B cell (primary cell): ENCODE measurements at regions not wholly inside any gene's neighbourhood (a gene's known extent, or its start where the extent isn't known, plus 50 kb on each side); places are given as distances from the start of the nearest gene placed in this dataset.

Source experiments
- ATAC-seq: fragments of 200-7000 bp; cut with Tn5 transposase; one replicate; pipeline ENCODE4 v1.10.0; 2021; ENCODE audit warnings: low read depth, mild to moderate bottlenecking, moderate number of reproducible peaks, moderate library complexity
- CTCF ChIA-PET: fragments of 350-600 bp; sonication (Branson Sonifier 250); formaldehyde crosslinking; loops from one replicate; lab custom pipeline; 2021; ENCODE audit warnings: antibody characterized with exemption, inconsistent platforms; lab: Charles Lee
- POLR2A ChIA-PET: fragments of 350-600 bp; sonication (Branson Sonifier 250); formaldehyde crosslinking; loops from one replicate; lab custom pipeline; 2021; ENCODE audit warnings: antibody characterized with exemption; lab: Charles Lee
- DNase-seq: peaks from one replicate; pipeline ENCODE4 v3.0.0; 2013
- H2AFZ ChIP-seq: 2 replicates; pipeline ENCODE4 v1.6.1; 2012; ENCODE audit warnings: mild to moderate bottlenecking, low read depth, low read length; ENCODE audit not compliant: insufficient read depth, poor library complexity, severe bottlenecking
- H3K27ac ChIP-seq, 2 donors: 1 replicate in 1 of 2; 2 replicates in 1 of 2; pipeline ENCODE4 v1.5.1; 2012 to 2013; ENCODE audit warnings: low read length in 2 of 2, mild to moderate bottlenecking in 2 of 2, moderate library complexity in 1 of 2
- H3K27me3 ChIP-seq, 4 experiments: fragments of 200-600 bp in 1 of 4; sonication (generic) in 1 of 4; replicated peaks in 1 of 4; 1 replicate in 2 of 4; 2 replicates in 2 of 4; pipeline versions ENCODE4 v1.6.1 to v1.7.0; 2013 to 2016; ENCODE audit warnings: low read length in 3 of 4, mild to moderate bottlenecking in 2 of 4, mixed read lengths in 1 of 4, moderate library complexity in 1 of 4; ENCODE audit not compliant: insufficient read depth in 4 of 4, control insufficient read depth in 3 of 4; ENCODE audit errors: control extremely low read depth in 1 of 4
- H3K36me3 ChIP-seq, 2 experiments: replicated peaks in 1 of 2; 1 replicate in 1 of 2; 2 replicates in 1 of 2; pipeline versions ENCODE4 v1.6.1 to v1.7.1; 2013; ENCODE audit warnings: low read length in 1 of 2; ENCODE audit not compliant: insufficient read depth in 2 of 2, control insufficient read depth in 1 of 2; ENCODE audit errors: control extremely low read depth in 1 of 2, extremely low read depth in 1 of 2
- H3K4me1 ChIP-seq, 2 donors: fragments of 200-600 bp in 1 of 2; sonication (generic) in 1 of 2; 1 replicate in 1 of 2; 2 replicates in 1 of 2; pipeline versions ENCODE4 v1.5.1 to v1.6.1; 2013 to 2017; ENCODE audit warnings: low read length in 2 of 2; ENCODE audit not compliant: control insufficient read depth in 2 of 2, insufficient read depth in 2 of 2
- H3K4me2 ChIP-seq: replicated peaks from 2 replicates; pipeline ENCODE3; 2012; ENCODE audit warnings: mild to moderate bottlenecking, low read depth, low read length; ENCODE audit not compliant: poor library complexity, severe bottlenecking
- H3K4me3 ChIP-seq, 5 experiments: fragments of 200-600 bp in 1 of 5; sonication (generic) in 1 of 5; 1 replicate in 3 of 5; 2 replicates in 2 of 5; pipeline versions ENCODE4 v1.5.1 to v1.7.0; 2011 to 2016; ENCODE audit warnings: low read length in 4 of 5, mild to moderate bottlenecking in 4 of 5, low read depth in 2 of 5, control low read depth in 1 of 5, moderate library complexity in 1 of 5; ENCODE audit not compliant: insufficient read depth in 1 of 5; ENCODE audit errors: control extremely low read depth in 1 of 5, extremely low read depth in 1 of 5
- H3K79me2 ChIP-seq: fragments of 200-600 bp; sonication (generic); one replicate; pipeline ENCODE4 v1.6.0; 2016; ENCODE audit warnings: low read length; ENCODE audit not compliant: control insufficient read depth, insufficient read depth
- H3K9ac ChIP-seq: fragments of 200-600 bp; sonication (generic); 2 replicates; pipeline ENCODE4 v1.6.1; 2017; ENCODE audit warnings: mild to moderate bottlenecking, low read length, moderate library complexity
- H3K9me3 ChIP-seq, 3 donors: one replicate each; pipeline versions ENCODE4 v1.6.1 to v1.7.1; 2013; ENCODE audit warnings: low read length in 2 of 3; ENCODE audit not compliant: control insufficient read depth in 2 of 3, insufficient read depth in 1 of 3; ENCODE audit errors: control extremely low read depth in 1 of 3
- H4K20me1 ChIP-seq: 2 replicates; pipeline ENCODE4 v1.6.0; 2012; ENCODE audit warnings: mild to moderate bottlenecking, low read length; ENCODE audit not compliant: insufficient read depth, control insufficient read depth, poor library complexity, severe bottlenecking
- H3K27ac Mint-ChIP-seq: one replicate; pipeline ENCODE4 v1.8.0; 2021; ENCODE audit warnings: mixed read lengths
- H3K27me3 Mint-ChIP-seq: one replicate; pipeline ENCODE4 v1.8.0; 2021; ENCODE audit warnings: mixed read lengths
- H3K4me1 Mint-ChIP-seq: one replicate; pipeline ENCODE4 v1.8.0; 2021; ENCODE audit warnings: mixed read lengths
- H3K4me3 Mint-ChIP-seq: one replicate; pipeline ENCODE4 v1.8.0; 2021; ENCODE audit warnings: mixed read lengths
- H3K9me3 Mint-ChIP-seq: one replicate; pipeline ENCODE4 v1.8.0; 2022; ENCODE audit warnings: mixed read lengths; ENCODE audit not compliant: insufficient read depth
- EZH2 ChIP-seq: IDR thresholded peaks from 2 replicates; pipeline ENCODE4 v1.6.1; 2012; ENCODE audit warnings: borderline replicate concordance, low read depth, mild to moderate bottlenecking, moderate library complexity, low read length; ENCODE audit not compliant: insufficient read depth, poor library complexity, severe bottlenecking
- WGBS: methylation state at CpG from one replicate; pipeline ENCODE4 v1.1.5; 2013; ENCODE audit warnings: missing lambda C conversion rate; ENCODE audit not compliant: insufficient coverage; 5-methylcytosine and 5-hydroxymethylcytosine counted together
- intact Hi-C: fragments of 100-400 bp; cut with micrococcal nuclease; formaldehyde crosslinking; loops from one replicate; pipeline ENCODE4 v1.10.0; 2022
- TF ChIP-seq, protein P1 (sequence below): fragments of 200-600 bp; IDR thresholded peaks from one replicate; pipeline ENCODE4 v1.8.0; 2022; ENCODE audit warnings: antibody characterized with exemption, mild to moderate bottlenecking

DNA sequence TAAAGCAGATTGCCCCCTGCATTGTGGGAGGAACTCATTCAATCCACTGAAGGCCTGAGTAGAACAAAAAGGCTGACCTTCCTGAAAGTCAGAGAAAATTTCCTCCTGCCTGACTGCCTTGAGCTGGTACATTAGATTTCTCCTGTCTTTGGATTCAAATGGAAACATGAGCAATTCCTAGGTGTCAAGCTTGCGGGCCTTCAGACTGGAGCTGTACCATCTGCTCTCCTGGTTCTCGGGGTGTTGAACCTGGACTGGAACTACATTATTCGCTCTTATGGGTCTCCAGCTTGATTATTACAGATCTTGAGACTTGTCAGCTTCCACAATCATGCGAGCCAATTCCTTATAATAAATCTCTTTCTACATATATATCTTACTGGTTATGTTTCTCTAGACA, 173.6 kb upstream of the STEAP4 start:
- no peaks in the 10 kb centered on the region for H3K9me3 ChIP-seq
- ChIA-PET CTCF (no interaction called here), POLR2A (no interaction called here)
- no peak overlapping the region for H3K4me3 ChIP-seq
- Mint-ChIP-seq H3K4me1 (no peaks in the 10 kb centered on the region), H3K27ac (no peak overlapping the region), H3K4me3 (no peak overlapping the region), H3K27me3 (no peaks in the 10 kb centered on the region), H3K9me3 (no peaks in the 10 kb centered on the region)
- intact Hi-C loops: no loop called here
- ATAC-seq: no peak
- H3K27ac ChIP-seq: no peak overlapping the region
- no peaks in the 10 kb centered on the region for H3K4me1 ChIP-seq
- TF ChIP-seq, protein P1, sequence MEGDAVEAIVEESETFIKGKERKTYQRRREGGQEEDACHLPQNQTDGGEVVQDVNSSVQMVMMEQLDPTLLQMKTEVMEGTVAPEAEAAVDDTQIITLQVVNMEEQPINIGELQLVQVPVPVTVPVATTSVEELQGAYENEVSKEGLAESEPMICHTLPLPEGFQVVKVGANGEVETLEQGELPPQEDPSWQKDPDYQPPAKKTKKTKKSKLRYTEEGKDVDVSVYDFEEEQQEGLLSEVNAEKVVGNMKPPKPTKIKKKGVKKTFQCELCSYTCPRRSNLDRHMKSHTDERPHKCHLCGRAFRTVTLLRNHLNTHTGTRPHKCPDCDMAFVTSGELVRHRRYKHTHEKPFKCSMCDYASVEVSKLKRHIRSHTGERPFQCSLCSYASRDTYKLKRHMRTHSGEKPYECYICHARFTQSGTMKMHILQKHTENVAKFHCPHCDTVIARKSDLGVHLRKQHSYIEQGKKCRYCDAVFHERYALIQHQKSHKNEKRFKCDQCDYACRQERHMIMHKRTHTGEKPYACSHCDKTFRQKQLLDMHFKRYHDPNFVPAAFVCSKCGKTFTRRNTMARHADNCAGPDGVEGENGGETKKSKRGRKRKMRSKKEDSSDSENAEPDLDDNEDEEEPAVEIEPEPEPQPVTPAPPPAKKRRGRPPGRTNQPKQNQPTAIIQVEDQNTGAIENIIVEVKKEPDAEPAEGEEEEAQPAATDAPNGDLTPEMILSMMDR: no peak
- no peak for TF ChIP-seq EZH2
- H3K36me3 ChIP-seq: no peaks in the 10 kb centered on the region
- H3K4me2 ChIP-seq: no peak overlapping the region
- 63% methylated on average over 3 of the region's 4 CpGs for WGBS
- no peaks in the 10 kb centered on the region for H3K79me2 ChIP-seq
- no peaks in the 10 kb centered on the region for H4K20me1 ChIP-seq
- H2AFZ ChIP-seq: no peak overlapping the region
- H3K27me3 ChIP-seq: no peaks in the 10 kb centered on the region
- no peak for DNase-seq
- no peak overlapping the region for H3K9ac ChIP-seq

DNA sequence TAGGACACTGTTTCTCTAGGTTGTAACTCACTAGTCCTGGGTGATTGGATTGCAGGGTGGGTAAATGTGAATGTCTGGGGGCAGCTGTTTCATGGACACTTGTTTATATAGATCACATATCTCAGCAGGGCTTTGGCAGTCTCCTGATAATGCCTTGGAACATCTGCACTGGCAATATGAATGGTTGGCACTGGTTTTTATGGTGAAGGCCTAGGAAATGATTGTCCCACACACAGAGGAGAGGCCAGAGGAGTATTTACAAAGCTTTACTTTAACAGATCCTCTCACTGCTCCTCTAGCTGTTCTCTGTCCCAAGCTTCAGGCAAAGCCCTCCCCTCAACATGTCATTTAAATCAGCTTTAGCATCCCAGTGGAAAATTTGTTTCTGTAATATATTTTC, 171.3 kb upstream of the STEAP4 start:
- ChIA-PET CTCF (no interaction called here), POLR2A (no interaction called here)
- no peak for TF ChIP-seq EZH2
- TF ChIP-seq, protein P1: no peak
- H4K20me1 ChIP-seq: no peaks in the 10 kb centered on the region
- no peak overlapping the region for H3K27ac ChIP-seq
- H3K36me3 ChIP-seq: no peaks in the 10 kb centered on the region
- H2AFZ ChIP-seq: no peak overlapping the region
- intact Hi-C loops: no loop called here
- DNase-seq (no peak), ATAC-seq (no peak)
- H3K27me3 ChIP-seq: no peaks in the 10 kb centered on the region
- H3K9me3 ChIP-seq: no peaks in the 10 kb centered on the region
- Mint-ChIP-seq H3K4me1 (no peaks in the 10 kb centered on the region), H3K27me3 (no peaks in the 10 kb centered on the region), H3K4me3 (no peak overlapping the region), H3K27ac (no peak overlapping the region), H3K9me3 (no peaks in the 10 kb centered on the region)
- H3K79me2 ChIP-seq: no peaks in the 10 kb centered on the region
- no peak overlapping the region for H3K4me3 ChIP-seq
- no peak overlapping the region for H3K9ac ChIP-seq
- no peaks in the 10 kb centered on the region for H3K4me1 ChIP-seq
- no peak overlapping the region for H3K4me2 ChIP-seq
